Thoracic aorta (tissue), 2 donors: ENCODE measurements at regions not wholly inside any gene's neighbourhood (a gene's known extent, or its start where the extent isn't known, plus 50 kb on each side); places are given as distances from the start of the nearest gene placed in this dataset.
"Not testable (repeated sequence)": the region's sequence is repeated elsewhere in the genome, so short reads cannot be mapped to it uniquely, and the experiment has no call there.

Experiments
- ATAC-seq: fragments of 150-250 bp; one replicate; pipeline ENCODE4 v1.8.0; 2017; ENCODE audit warnings: low read depth; ENCODE audit not compliant: insufficient number of reproducible peaks, low FRiP score
- DNase-seq: peaks from one replicate; pipeline ENCODE4 v3.0.0-alpha.2; 2020; ENCODE audit warnings: low spot score
- H3K27ac ChIP-seq, 2 donors: fragments of 200-600 bp; sonication (generic); 1 replicate in 1 of 2; 2 replicates in 1 of 2; pipeline ENCODE4 v1.5.1; 2016; ENCODE audit warnings: mild to moderate bottlenecking in 2 of 2, moderate library complexity in 2 of 2
- H3K27me3 ChIP-seq: fragments of 200-600 bp; sonication (generic); replicated peaks from 2 replicates; pipeline ENCODE4 v1.6.0; 2016; ENCODE audit warnings: mild to moderate bottlenecking; ENCODE audit not compliant: insufficient read depth
- H3K36me3 ChIP-seq: fragments of 200-600 bp; sonication (generic); one replicate; pipeline ENCODE4 v1.5.1; 2016
- H3K4me1 ChIP-seq, 2 donors: fragments of 200-600 bp; sonication (generic); 1 replicate in 1 of 2; 2 replicates in 1 of 2; pipeline versions ENCODE4 v1.5.1 to v1.6.0; 2016; ENCODE audit warnings: low read depth in 2 of 2, mild to moderate bottlenecking in 1 of 2; ENCODE audit not compliant: control insufficient read depth in 1 of 2
- H3K4me3 ChIP-seq: fragments of 200-600 bp; sonication (generic); 2 replicates; pipeline ENCODE4 v1.5.1; 2016; ENCODE audit warnings: mild to moderate bottlenecking
- H3K9me3 ChIP-seq: fragments of 200-600 bp; sonication (generic); 2 replicates; pipeline ENCODE4 v1.5.1; 2016
- CTCF ChIP-seq: fragments of 200-600 bp; sonication (generic); IDR thresholded peaks from one replicate; pipeline ENCODE4 v1.5.1; 2019; ENCODE audit warnings: antibody characterized with exemption

GRCh38 chr1:189752461-189752995 lies 725.1 kb downstream of the BRINP3 start:
- DNase-seq = no peak
- ATAC-seq = no peak
- no peaks in the 10 kb centered on the region for H3K36me3 ChIP-seq
- H3K27me3 ChIP-seq = no peaks in the 10 kb centered on the region
- no peak overlapping the region for H3K4me3 ChIP-seq
- no peak for TF ChIP-seq CTCF
- no peaks in the 10 kb centered on the region for H3K9me3 ChIP-seq
- H3K27ac ChIP-seq = no peak overlapping the region
- no peaks in the 10 kb centered on the region for H3K4me1 ChIP-seq

GRCh38 chr1:189755100-189755499 lies 722.6 kb downstream of the BRINP3 start:
- H3K27ac ChIP-seq, H3K4me1 ChIP-seq, H3K36me3 ChIP-seq, DNase-seq, H3K9me3 ChIP-seq, H3K4me3 ChIP-seq, ATAC-seq, H3K27me3 ChIP-seq: not testable (repeated sequence)

- Histone ChIP-seq H3K27me3 (no peaks in the 10 kb centered on the region), H3K4me3 (no peak overlapping the region), H3K9me3 (no peaks in the 10 kb centered on the region), H3K36me3 (no peaks in the 10 kb centered on the region), H3K27ac (no peak overlapping the region), H3K4me1 (no peaks in the 10 kb centered on the region)
- ATAC-seq = no peak
- no peak for DNase-seq
- no peak for TF ChIP-seq CTCF
Observed at GRCh38 chr1:189764391-189765320, 713.0 kb downstream of the BRINP3 start.

- Histone ChIP-seq H3K27ac (no peak overlapping the region), H3K9me3 (no peaks in the 10 kb centered on the region), H3K4me3 (no peak overlapping the region), H3K27me3 (no peaks in the 10 kb centered on the region), H3K4me1 (no peaks in the 10 kb centered on the region), H3K36me3 (no peaks in the 10 kb centered on the region)
- no peak for TF ChIP-seq CTCF
- ATAC-seq = no peak
- no peak for DNase-seq
Observed at GRCh38 chr1:189769448-189769847, 708.2 kb downstream of the BRINP3 start.

- Histone ChIP-seq H3K4me3 (no peak overlapping the region), H3K27ac (no peak overlapping the region), H3K36me3 (no peaks in the 10 kb centered on the region), H3K9me3 (no peaks in the 10 kb centered on the region), H3K4me1 (no peaks in the 10 kb centered on the region), H3K27me3 (no peaks in the 10 kb centered on the region)
- ATAC-seq (no peak), DNase-seq (no peak)
- no peak for TF ChIP-seq CTCF
Observed at GRCh38 chr1:189774721-189775287, 702.9 kb downstream of the BRINP3 start.
